ENCODE measurements at regions not wholly inside any gene's neighbourhood (a gene's known extent, or its start where the extent isn't known, plus 50 kb on each side); places are given as distances from the start of the nearest gene placed in this dataset.

DNA sequence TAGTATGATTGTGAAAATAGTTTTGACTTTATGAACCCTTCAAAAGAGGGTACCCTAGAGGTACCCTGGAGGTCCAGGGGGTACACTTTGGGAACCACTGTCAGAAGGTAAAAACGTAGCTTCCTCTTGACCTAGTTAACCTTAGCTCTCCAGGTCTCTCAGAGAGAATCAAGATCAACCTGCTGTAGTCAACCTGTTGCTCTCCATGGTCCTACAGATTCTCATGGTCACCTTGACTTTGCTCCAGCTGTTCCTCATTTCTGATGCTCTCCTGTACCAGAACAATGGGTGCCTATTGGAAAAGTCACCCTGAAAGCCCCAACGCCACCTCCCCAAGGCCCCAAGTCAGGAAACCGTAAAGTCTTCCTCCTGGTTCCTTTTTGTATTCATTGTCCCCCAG lies 294.4 kb upstream of the CDH4 start:
- peaks cover 0 to 15% of the 10 kb centered on the region in 2 donors for H3K27me3 Mint-ChIP-seq
- H3K4me3 Mint-ChIP-seq, result no peak overlapping the region
- no peak overlapping the region for H3K27ac Mint-ChIP-seq
- no peaks in the 10 kb centered on the region for H3K4me1 Mint-ChIP-seq (ENCODE audit: low read depth in 2 of 2)
- no peaks in the 10 kb centered on the region for H3K36me3 Mint-ChIP-seq
- no peaks in the 10 kb centered on the region for H3K9me3 Mint-ChIP-seq
- ATAC-seq (no peak), DNase-seq (ENCODE audit: low spot score) (no peak)

- no peak overlapping the region for H3K27ac Mint-ChIP-seq
- no peak overlapping the region for H3K4me3 Mint-ChIP-seq
- no peak for ATAC-seq
- no peaks in the 10 kb centered on the region for H3K36me3 Mint-ChIP-seq
- DNase-seq (ENCODE audit: low spot score), result no peak
- H3K27me3 Mint-ChIP-seq, result peaks cover 0 to 9% of the 10 kb centered on the region in 2 donors
- no peaks in the 10 kb centered on the region for H3K4me1 Mint-ChIP-seq (ENCODE audit: low read depth in 2 of 2)
- no peaks in the 10 kb centered on the region for H3K9me3 Mint-ChIP-seq
Observed at GRCh38 chr20:60959971-60960370, 292.1 kb upstream of the CDH4 start.

- no peaks in the 10 kb centered on the region for H3K4me1 Mint-ChIP-seq (ENCODE audit: low read depth in 2 of 2)
- peaks cover 0 to 9% of the 10 kb centered on the region in 2 donors for H3K27me3 Mint-ChIP-seq
Observed at GRCh38 chr20:60960500-60960899, 291.6 kb upstream of the CDH4 start.

DNA sequence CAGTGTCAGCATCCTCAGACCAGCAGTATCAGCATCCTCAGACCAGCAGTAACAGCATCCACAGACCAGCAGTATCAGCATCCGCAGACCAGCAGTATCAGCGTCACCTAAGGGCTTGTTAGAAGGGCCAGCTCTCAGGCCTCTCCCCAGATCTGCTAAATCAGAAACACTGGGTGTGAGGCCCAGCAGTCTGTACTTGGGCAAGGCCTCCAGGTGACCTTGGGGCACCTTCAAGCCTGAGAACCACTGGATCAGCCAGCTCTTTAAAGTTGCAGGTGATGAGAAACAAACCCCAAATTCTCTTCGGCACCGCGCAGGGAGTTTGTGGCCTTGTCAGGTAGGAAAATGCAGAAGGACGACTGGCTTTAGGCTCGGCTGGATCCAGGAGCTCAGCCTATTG lies 290.5 kb upstream of the CDH4 start:
- H3K4me3 Mint-ChIP-seq, result no peak overlapping the region
- peaks cover 0 to 12% of the 10 kb centered on the region in 2 donors for H3K27me3 Mint-ChIP-seq
- no peak overlapping the region for H3K27ac Mint-ChIP-seq
- H3K4me1 Mint-ChIP-seq (ENCODE audit: low read depth in 2 of 2), result no peaks in the 10 kb centered on the region
- no peak for DNase-seq (ENCODE audit: low spot score)
- H3K9me3 Mint-ChIP-seq, result no peaks in the 10 kb centered on the region
- no peaks in the 10 kb centered on the region for H3K36me3 Mint-ChIP-seq
- peak in 1 of 2 donors; percentile 48 for ATAC-seq

More at GRCh38 chr20:60960500-60960899, 291.6 kb upstream of the CDH4 start:
- Mint-ChIP-seq H3K36me3 (no peaks in the 10 kb centered on the region), H3K4me3 (no peak overlapping the region), H3K27ac (no peak overlapping the region), H3K9me3 (no peaks in the 10 kb centered on the region)
- no peak for DNase-seq (ENCODE audit: low spot score)
- no peak for ATAC-seq

GRCh38 chr20:60962367-60963045 lies 289.6 kb upstream of the CDH4 start:
- DNase-seq (ENCODE audit: low spot score) (no peak), ATAC-seq (no peak)
- Mint-ChIP-seq H3K4me1 (ENCODE audit: low read depth in 2 of 2) (no peaks in the 10 kb centered on the region), H3K27me3 (peaks cover 0 to 12% of the 10 kb centered on the region in 2 donors), H3K36me3 (no peaks in the 10 kb centered on the region), H3K27ac (no peak overlapping the region), H3K9me3 (no peaks in the 10 kb centered on the region), H3K4me3 (no peak overlapping the region)

- Mint-ChIP-seq H3K4me3 (no peak overlapping the region), H3K27me3 (peaks cover 0 to 12% of the 10 kb centered on the region in 2 donors), H3K27ac (no peak overlapping the region), H3K36me3 (no peaks in the 10 kb centered on the region), H3K9me3 (no peaks in the 10 kb centered on the region), H3K4me1 (ENCODE audit: low read depth in 2 of 2) (no peaks in the 10 kb centered on the region)
- ATAC-seq (no peak), DNase-seq (ENCODE audit: low spot score) (no peak)
Observed at GRCh38 chr20:60963146-60963545, 288.9 kb upstream of the CDH4 start.

- H3K27ac Mint-ChIP-seq, result no peak overlapping the region
- H3K36me3 Mint-ChIP-seq, result no peaks in the 10 kb centered on the region
- no peaks in the 10 kb centered on the region for H3K4me1 Mint-ChIP-seq (ENCODE audit: low read depth in 2 of 2)
- ATAC-seq (no peak), DNase-seq (ENCODE audit: low spot score) (no peak)
- H3K27me3 Mint-ChIP-seq, result peaks cover 0 to 9% of the 10 kb centered on the region in 2 donors
- H3K9me3 Mint-ChIP-seq, result no peaks in the 10 kb centered on the region
- H3K4me3 Mint-ChIP-seq, result no peak overlapping the region
Observed at GRCh38 chr20:60964911-60965310, 287.1 kb upstream of the CDH4 start.

DNA sequence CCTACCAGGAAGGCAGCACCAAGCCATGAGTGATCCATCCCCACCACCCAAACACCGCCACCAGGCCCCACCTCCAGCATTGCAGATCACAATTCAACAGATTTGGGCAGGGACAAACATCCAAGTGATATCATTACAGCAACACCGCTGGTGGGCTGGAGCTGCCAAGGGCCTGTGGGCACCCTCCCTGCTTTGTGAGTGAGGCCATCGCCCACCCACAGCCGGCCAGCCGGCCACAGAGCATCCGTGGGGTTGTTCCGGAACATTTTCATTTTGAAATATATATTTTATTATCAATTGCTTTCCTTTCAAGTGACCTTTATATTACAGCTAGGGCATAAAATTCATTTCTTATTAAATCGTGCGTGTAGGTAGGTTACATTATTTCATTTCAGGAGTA lies 286.0 kb upstream of the CDH4 start:
- H3K9me3 Mint-ChIP-seq, result no peaks in the 10 kb centered on the region
- H3K36me3 Mint-ChIP-seq, result no peaks in the 10 kb centered on the region
- peaks cover 0 to 7% of the 10 kb centered on the region in 2 donors for H3K27me3 Mint-ChIP-seq
- no peaks in the 10 kb centered on the region for H3K4me1 Mint-ChIP-seq (ENCODE audit: low read depth in 2 of 2)
- H3K4me3 Mint-ChIP-seq, result no peak overlapping the region
- no peak for ATAC-seq
- H3K27ac Mint-ChIP-seq, result no peak overlapping the region
- DNase-seq (ENCODE audit: low spot score), result no peak

GRCh38 chr20:60966766-60967165 lies 285.3 kb upstream of the CDH4 start:
- Mint-ChIP-seq H3K27me3 (peaks cover 0 to 5% of the 10 kb centered on the region in 2 donors), H3K4me3 (no peak overlapping the region), H3K36me3 (no peaks in the 10 kb centered on the region), H3K4me1 (ENCODE audit: low read depth in 2 of 2) (no peaks in the 10 kb centered on the region), H3K9me3 (no peaks in the 10 kb centered on the region), H3K27ac (no peak overlapping the region)
- ATAC-seq (no peak), DNase-seq (ENCODE audit: low spot score) (no peak)

- peaks cover 0 to 5% of the 10 kb centered on the region in 2 donors for H3K27me3 Mint-ChIP-seq
- H3K4me1 Mint-ChIP-seq (ENCODE audit: low read depth in 2 of 2), result no peaks in the 10 kb centered on the region
- no peaks in the 10 kb centered on the region for H3K9me3 Mint-ChIP-seq
- ATAC-seq (no peak), DNase-seq (ENCODE audit: low spot score) (no peak)
- H3K36me3 Mint-ChIP-seq, result no peaks in the 10 kb centered on the region
- H3K27ac Mint-ChIP-seq, result no peak overlapping the region
- H3K4me3 Mint-ChIP-seq, result no peak overlapping the region
Observed at GRCh38 chr20:60967431-60968316, 284.4 kb upstream of the CDH4 start.

DNA sequence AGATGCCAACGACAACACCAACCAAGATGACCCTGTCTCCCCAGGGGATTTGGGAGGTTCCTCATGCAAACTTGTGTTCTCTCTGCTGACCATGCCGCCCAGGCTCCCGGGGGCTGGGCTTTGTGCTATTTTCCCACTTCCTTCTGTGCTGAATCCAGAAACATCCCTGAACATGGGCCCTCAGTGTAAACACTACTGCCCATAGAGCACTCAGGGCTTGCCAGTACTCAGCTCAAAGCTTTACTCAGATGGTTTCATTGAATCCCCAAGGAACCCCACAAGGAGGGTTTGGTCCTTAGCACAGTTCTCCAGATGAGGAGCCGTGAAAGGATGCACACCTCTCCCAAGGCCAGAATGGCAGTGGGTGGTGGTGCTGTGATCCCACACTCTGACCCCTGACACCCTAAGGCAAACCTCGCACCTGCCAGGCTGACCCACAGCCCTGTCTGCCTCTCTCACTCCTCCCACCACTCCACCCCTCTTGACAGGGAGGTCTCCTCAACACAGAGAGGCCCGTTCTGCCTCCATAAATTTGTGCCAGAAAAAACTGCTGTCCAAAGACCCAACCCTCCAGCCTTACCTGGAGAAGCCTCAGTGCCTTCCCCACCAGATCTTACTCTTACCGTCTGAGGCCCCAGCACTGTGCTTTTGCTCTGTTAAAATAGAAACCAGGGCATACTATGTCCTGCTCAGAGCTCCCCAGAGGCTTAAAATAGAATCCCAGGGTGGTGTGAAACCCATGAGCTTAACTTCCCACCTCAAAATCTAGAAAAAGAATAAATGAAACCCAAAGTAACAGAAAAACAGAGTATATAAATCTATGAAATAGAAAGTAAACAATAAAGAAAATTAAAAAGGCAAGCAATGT lies 283.0 kb upstream of the CDH4 start:
- peaks cover 0 to 8% of the 10 kb centered on the region in 2 donors for H3K27me3 Mint-ChIP-seq
- H3K4me1 Mint-ChIP-seq (ENCODE audit: low read depth in 2 of 2), result no peaks in the 10 kb centered on the region
- DNase-seq (ENCODE audit: low spot score) (no peak), ATAC-seq (no peak)
- H3K27ac Mint-ChIP-seq, result no peak overlapping the region
- no peaks in the 10 kb centered on the region for H3K36me3 Mint-ChIP-seq
- H3K9me3 Mint-ChIP-seq, result no peaks in the 10 kb centered on the region
- no peak overlapping the region for H3K4me3 Mint-ChIP-seq

- Mint-ChIP-seq H3K27ac (no peak overlapping the region), H3K4me3 (no peak overlapping the region), H3K36me3 (no peaks in the 10 kb centered on the region), H3K4me1 (ENCODE audit: low read depth in 2 of 2) (no peaks in the 10 kb centered on the region), H3K9me3 (no peaks in the 10 kb centered on the region), H3K27me3 (peaks cover 0 to 8% of the 10 kb centered on the region in 2 donors)
- ATAC-seq, result no peak
- no peak for DNase-seq (ENCODE audit: low spot score)
Observed at GRCh38 chr20:60970601-60971000, 281.5 kb upstream of the CDH4 start.

DNA sequence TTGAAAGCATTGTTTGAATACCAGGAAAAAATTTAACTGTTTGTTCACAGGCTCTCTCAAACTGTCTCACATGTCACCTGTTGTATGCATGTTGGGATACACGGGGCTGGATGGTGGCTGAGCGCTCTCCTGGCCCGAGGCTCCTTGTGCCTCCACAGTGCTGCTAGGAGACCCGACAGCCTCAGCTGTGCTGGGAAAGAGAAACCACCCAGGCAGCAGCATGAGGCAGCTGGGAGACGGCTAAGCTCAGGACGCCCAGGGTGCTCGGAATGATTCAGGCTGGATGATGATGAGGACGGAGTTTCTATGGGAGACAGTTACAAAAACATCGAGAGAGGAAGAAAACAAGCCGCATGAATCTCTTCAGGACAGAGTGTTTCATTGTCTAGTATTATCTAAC lies 278.0 kb upstream of the CDH4 start:
- H3K4me3 Mint-ChIP-seq, result no peak overlapping the region
- no peaks in the 10 kb centered on the region for H3K36me3 Mint-ChIP-seq
- peaks cover 0 to 9% of the 10 kb centered on the region in 2 donors for H3K27me3 Mint-ChIP-seq
- H3K9me3 Mint-ChIP-seq, result no peaks in the 10 kb centered on the region
- ATAC-seq, result no peak
- no peak for DNase-seq (ENCODE audit: low spot score)
- H3K27ac Mint-ChIP-seq, result no peak overlapping the region
- H3K4me1 Mint-ChIP-seq (ENCODE audit: low read depth in 2 of 2), result no peaks in the 10 kb centered on the region

Data from natural killer cell treated with Interleukin-12 subunit alpha and Interleukin-12 subunit beta and Interleukin-15 and Interleukin-18, amount 100 ng/mL, for 72 hours (primary cell).